ENCODE measurements at regions not wholly inside any gene's neighbourhood (a gene's known extent, or its start where the extent isn't known, plus 50 kb on each side); places are given as distances from the start of the nearest gene placed in this dataset.

- no peaks in the 10 kb centered on the region for H3K27me3 ChIP-seq (ENCODE audit: control insufficient read depth in 4 of 4, insufficient read depth in 4 of 4, low read length in 3 of 4)
- H3K4me1 ChIP-seq (ENCODE audit: control insufficient read depth in 4 of 4, insufficient read depth in 4 of 4, low read length in 3 of 4), result peaks cover 0 to 8% (median 5%) of the 10 kb centered on the region in 4 donors
- no peak overlapping the region for H3K9ac ChIP-seq (ENCODE audit: low read depth in 1 of 2, low read length in 2 of 2)
- no peak for DNase-seq (ENCODE audit: low spot score)
- H3K36me3 ChIP-seq (ENCODE audit: control insufficient read depth in 4 of 4, insufficient read depth in 3 of 4, low read depth in 1 of 4, low read length in 3 of 4), result no peaks in the 10 kb centered on the region
- no peaks in the 10 kb centered on the region for H3K9me3 ChIP-seq (ENCODE audit: control insufficient read depth in 4 of 4, low read length in 3 of 4)
- 95% methylated on average over 1 of the region's 1 CpG for WGBS
- H3K27ac ChIP-seq (ENCODE audit: low read depth in 1 of 2, low read length in 2 of 2), result no peak overlapping the region
- H3K4me3 ChIP-seq (ENCODE audit: low read depth in 1 of 3, low read length in 3 of 3), result no peak overlapping the region
- TF ChIP-seq, protein P1, sequence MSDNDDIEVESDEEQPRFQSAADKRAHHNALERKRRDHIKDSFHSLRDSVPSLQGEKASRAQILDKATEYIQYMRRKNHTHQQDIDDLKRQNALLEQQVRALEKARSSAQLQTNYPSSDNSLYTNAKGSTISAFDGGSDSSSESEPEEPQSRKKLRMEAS (IDR thresholded peaks at IDR 0.05), result no peak
These were observed 225.6 kb upstream of the HES1 start for GRCh38 chr3:193910310-193910709.

GRCh38 chr3:193910886-193911738 lies 224.8 kb upstream of the HES1 start:
- Histone ChIP-seq H3K4me1 (ENCODE audit: control insufficient read depth in 4 of 4, insufficient read depth in 4 of 4, low read length in 3 of 4) (peaks cover 0 to 8% (median 5%) of the 10 kb centered on the region in 4 donors), H3K27me3 (ENCODE audit: control insufficient read depth in 4 of 4, insufficient read depth in 4 of 4, low read length in 3 of 4) (no peaks in the 10 kb centered on the region), H3K27ac (ENCODE audit: low read depth in 1 of 2, low read length in 2 of 2) (no peak overlapping the region), H3K36me3 (ENCODE audit: control insufficient read depth in 4 of 4, insufficient read depth in 3 of 4, low read depth in 1 of 4, low read length in 3 of 4) (no peaks in the 10 kb centered on the region), H3K9me3 (ENCODE audit: control insufficient read depth in 4 of 4, low read length in 3 of 4) (no peaks in the 10 kb centered on the region), H3K9ac (ENCODE audit: low read depth in 1 of 2, low read length in 2 of 2) (no peak overlapping the region), H3K4me3 (ENCODE audit: low read depth in 1 of 3, low read length in 3 of 3) (no peak overlapping the region)
- TF ChIP-seq, protein P2, sequence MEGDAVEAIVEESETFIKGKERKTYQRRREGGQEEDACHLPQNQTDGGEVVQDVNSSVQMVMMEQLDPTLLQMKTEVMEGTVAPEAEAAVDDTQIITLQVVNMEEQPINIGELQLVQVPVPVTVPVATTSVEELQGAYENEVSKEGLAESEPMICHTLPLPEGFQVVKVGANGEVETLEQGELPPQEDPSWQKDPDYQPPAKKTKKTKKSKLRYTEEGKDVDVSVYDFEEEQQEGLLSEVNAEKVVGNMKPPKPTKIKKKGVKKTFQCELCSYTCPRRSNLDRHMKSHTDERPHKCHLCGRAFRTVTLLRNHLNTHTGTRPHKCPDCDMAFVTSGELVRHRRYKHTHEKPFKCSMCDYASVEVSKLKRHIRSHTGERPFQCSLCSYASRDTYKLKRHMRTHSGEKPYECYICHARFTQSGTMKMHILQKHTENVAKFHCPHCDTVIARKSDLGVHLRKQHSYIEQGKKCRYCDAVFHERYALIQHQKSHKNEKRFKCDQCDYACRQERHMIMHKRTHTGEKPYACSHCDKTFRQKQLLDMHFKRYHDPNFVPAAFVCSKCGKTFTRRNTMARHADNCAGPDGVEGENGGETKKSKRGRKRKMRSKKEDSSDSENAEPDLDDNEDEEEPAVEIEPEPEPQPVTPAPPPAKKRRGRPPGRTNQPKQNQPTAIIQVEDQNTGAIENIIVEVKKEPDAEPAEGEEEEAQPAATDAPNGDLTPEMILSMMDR (IDR thresholded peaks at IDR 0.05; ENCODE audit: low read depth, low read length, missing input control), result no peak
- TF ChIP-seq JUND (IDR thresholded peaks at IDR 0.05) (no peak), HNF4A (conservative IDR thresholded peaks at IDR 0.05) (peak; percentile 38 to 42), FOXA1 (IDR thresholded peaks at IDR 0.05) (no peak)
- 55% methylated on average over 9 of the region's 9 CpGs for WGBS
- DNase-seq (ENCODE audit: low spot score), result no peak

DNA sequence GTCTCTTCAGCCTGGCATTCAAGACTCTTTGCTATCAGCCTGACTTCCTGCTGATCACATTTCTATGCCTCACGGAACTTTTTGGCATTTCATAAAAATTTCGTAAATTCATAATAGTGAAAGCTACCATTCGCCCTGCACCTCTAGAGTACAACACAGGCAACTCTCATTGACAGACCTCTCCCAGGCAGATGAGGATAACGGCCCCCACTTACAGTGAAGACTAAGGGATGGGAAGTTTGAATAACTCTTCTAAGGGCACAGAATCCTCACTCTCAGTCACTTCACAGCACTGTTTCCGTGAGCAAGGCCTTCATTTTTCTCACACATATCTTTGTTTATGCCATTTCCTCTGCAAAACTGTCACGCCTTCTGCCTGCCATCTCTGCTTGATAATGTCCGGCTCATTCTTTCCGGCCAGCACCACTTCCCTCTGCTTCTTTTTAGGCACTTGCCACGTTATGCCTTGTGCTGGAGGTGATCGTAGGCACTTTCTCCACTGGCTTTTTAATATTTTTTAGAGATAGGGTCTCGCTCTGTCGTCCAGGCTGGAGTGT lies 224.1 kb upstream of the HES1 start:
- peaks cover 0 to 8% (median 5%) of the 10 kb centered on the region in 4 donors for H3K4me1 ChIP-seq (ENCODE audit: control insufficient read depth in 4 of 4, insufficient read depth in 4 of 4, low read length in 3 of 4)
- no peaks in the 10 kb centered on the region for H3K9me3 ChIP-seq (ENCODE audit: control insufficient read depth in 4 of 4, low read length in 3 of 4)
- no peak overlapping the region for H3K27ac ChIP-seq (ENCODE audit: low read depth in 1 of 2, low read length in 2 of 2)
- no peak overlapping the region for H3K4me3 ChIP-seq (ENCODE audit: low read depth in 1 of 3, low read length in 3 of 3)
- DNase-seq (ENCODE audit: low spot score), result no peak
- no peaks in the 10 kb centered on the region for H3K27me3 ChIP-seq (ENCODE audit: control insufficient read depth in 4 of 4, insufficient read depth in 4 of 4, low read length in 3 of 4)
- 80% methylated on average over 12 of the region's 12 CpGs for WGBS
- H3K36me3 ChIP-seq (ENCODE audit: control insufficient read depth in 4 of 4, insufficient read depth in 3 of 4, low read depth in 1 of 4, low read length in 3 of 4), result no peaks in the 10 kb centered on the region
- no peak overlapping the region for H3K9ac ChIP-seq (ENCODE audit: low read depth in 1 of 2, low read length in 2 of 2)
- TF ChIP-seq, protein P2 (IDR thresholded peaks at IDR 0.05; ENCODE audit: low read depth, low read length, missing input control), result no peak
- no peak for TF ChIP-seq RXRA (IDR thresholded peaks at IDR 0.05)
- no peak for TF ChIP-seq NR2F2 (IDR thresholded peaks at IDR 0.05)

All from liver (tissue), 8 donors.